ENCODE measurements at regions not wholly inside any gene's neighbourhood (a gene's known extent, or its start where the extent isn't known, plus 50 kb on each side); places are given as distances from the start of the nearest gene placed in this dataset.
"Not testable (repeated sequence)": the region's sequence is repeated elsewhere in the genome, so short reads cannot be mapped to it uniquely, and the experiment has no call there.

GRCh38 chr2:82239176-82239575 is 1934.6 kb upstream of the LRRTM1 start:
- DNase-seq (ENCODE audit: low read depth in 2 of 2): no peak

- DNase-seq (ENCODE audit: low read depth in 2 of 2): no peak
These were observed 1933.6 kb upstream of the LRRTM1 start for GRCh38 chr2:82237994-82238662.

DNA sequence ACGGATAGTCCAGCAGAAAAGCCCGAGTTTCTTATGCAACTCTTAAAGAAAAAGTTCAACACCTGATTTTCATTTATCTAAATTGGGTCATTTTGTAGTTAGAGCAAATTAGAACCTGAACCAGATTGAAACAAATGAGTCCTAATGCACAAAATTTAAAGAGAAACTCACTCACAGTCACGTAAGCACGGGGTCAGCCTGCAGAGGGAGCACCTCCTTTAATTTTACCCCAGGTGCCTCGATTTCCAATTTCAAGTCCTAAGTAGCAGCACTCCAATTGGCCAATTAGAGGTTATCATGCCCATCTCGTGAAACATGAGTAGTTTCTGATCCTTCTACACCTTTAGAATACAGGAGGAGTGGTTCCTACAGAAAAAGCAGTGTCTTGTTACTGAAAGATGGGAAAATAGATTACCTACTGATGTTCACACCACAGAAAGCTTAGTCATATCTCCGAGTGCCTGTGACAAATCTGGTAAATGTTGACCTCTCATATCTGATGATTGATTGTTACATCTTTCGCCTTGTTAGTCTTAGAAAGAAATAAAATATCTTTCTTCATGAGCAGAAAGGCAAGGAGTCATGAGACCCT is 1929.8 kb upstream of the LRRTM1 start:
- no peak for DNase-seq (ENCODE audit: low read depth in 2 of 2)

DNA sequence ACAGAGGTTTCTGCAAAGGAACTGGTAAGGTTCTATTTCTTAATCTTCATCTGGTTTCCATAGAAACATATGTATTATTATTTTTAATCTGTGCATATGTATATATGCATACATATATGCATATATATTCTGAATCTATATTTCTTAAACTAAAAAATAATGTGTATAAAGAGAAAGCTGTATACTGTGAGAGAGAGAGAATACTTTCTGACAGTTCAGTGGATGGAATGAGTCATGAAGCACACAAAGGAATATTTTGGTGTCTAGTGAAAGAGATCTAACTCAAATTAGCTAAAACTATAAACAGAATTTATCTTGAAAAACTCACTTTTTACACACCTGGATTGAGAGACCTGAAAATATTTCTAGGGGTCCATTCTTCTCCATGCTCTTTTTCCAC is 1929.3 kb upstream of the LRRTM1 start:
- DNase-seq (ENCODE audit: low read depth in 2 of 2): no peak

- no peak for DNase-seq (ENCODE audit: low read depth in 2 of 2)
These were observed 1925.9 kb upstream of the LRRTM1 start for GRCh38 chr2:82230406-82230805.

DNA sequence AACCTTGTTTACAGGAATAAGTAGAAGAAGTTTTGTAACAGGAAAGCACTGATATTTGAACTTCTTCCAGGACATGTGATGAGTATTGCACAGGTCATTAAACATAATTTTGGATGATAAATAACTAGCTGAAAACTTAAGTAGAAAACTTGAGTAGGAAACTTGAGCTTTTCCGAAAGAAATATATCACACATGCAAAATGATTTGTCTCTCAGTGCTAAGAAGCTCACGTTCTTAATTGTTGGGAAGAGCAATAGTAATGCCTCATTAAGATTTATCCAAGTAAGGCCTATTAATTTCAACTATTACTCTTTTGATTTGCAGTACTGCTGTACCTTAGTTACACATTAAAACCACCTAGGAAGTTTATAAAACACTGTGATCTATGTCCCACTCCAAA is 1921.9 kb upstream of the LRRTM1 start:
- DNase-seq (ENCODE audit: low read depth in 2 of 2): no peak

DNA sequence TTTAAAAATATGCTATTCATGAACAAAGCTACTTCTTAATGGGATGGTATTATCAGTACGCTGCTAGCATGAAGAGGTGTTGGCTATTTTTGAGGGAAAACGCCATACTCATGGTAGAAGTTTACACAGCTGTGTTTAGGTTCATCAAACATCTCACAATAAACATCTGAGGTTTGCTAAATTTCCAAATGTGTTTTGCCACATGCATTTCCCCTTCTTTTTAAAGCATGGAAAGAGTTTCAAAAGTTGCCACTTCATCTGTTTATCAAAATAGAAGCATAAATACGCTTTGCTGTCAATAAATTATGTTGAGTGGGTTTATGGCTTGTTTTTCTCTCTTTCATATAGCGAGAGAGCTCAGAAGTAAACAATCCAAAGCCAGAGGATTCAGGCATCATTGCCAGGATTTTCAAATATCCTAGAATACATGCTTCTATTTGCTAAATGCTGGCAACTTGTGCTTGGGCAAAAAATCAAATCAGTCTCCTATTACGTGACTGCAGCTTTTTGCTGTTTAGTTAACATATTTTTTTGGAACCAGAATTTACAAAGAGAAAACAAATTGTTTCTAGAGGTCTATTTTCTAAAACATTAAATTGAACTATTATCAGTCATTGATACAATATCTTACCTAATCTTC is 1919.9 kb upstream of the LRRTM1 start:
- DNase-seq (ENCODE audit: low read depth in 2 of 2): no peak

DNA sequence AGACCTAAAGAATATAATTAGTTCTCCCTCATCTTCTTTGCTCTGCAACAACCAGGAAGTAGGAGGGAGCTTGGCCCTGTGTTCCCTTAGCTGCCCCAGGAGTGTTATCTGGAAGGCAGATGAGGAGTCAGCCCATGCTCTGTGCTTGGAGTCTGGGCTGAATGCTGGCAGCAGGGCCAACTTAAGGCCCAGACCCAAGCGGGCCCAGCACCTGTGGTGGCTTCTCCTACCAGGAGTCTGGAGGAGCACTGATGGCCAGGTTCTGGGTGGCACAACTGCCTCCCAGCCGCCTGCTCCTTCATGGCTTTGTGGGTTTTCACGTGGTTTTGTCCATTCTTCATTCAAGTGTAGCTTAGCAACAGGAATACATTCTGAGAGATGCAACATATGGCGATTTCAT is 1910.7 kb upstream of the LRRTM1 start:
- DNase-seq (ENCODE audit: low read depth in 2 of 2): no peak

DNA sequence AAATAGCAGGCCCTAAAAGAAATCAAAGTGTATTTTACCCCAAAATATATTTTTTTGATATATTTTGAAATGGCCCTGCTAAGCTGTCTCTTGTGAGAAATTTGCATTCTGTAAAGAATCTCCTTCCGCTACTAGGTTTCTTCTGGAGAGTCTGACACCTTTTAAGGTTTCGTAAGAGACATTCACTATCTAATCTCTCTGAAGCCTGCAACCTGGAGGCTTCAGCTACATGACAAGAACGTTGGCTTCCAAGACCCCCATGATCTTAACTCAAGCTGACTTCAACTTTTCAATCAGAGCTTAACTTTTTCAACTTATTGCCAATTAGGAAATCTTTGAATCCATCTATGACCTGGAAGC is 1894.9 kb upstream of the LRRTM1 start:
- DNase-seq (ENCODE audit: low read depth in 2 of 2): no peak

DNA sequence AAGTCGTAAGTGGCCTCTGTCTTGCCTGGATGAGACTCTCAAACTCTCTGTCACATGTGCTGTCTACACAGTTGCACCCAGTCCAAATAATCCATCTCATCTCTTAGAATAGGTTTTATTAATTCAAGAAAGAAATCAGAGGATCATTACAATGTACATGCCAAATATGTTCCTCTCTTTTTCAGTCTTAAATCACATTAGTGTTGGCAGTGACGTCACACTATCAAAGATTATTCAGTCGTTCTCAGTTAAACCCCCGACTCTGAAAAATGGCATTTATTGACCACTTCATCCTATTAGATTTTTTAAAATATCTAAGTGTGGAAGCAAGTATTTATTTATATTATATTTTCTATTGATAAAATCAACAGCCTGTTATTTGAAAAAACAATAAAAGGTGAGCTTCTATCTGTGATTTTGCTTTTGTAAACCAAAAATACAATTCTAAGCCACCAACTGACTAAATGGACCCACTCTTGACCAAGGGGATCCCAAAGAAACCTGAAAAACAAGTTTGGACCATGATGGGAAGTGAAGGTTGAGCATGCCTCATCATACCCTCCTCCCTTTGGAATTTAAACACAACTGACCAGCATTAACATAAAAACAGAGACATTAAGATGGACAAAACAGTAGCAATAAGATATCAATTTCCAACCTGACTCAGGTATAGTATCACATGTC is 1894.4 kb upstream of the LRRTM1 start:
- no peak for DNase-seq (ENCODE audit: low read depth in 2 of 2)

DNA sequence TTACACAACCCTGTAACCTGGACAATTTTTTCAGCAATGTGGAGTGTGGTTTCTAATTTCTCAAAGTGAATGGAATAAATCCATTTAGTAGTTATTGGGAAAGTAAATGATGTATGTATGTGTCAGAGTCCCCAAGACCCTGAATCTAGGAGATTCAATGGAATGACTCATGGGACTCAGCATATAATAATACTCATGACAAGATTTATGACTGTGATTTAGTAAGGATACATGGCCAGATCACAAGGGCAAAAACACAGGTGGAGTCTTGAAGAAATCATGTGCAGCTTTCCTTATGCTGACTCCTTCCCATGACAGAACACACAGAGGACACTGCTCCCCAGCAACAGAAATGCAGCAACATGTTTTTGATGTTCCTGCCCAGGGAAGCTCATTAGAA is 1877.7 kb upstream of the LRRTM1 start:
- no peak for DNase-seq (ENCODE audit: low read depth in 2 of 2)

GRCh38 chr2:82175210-82175609 is 1870.7 kb upstream of the LRRTM1 start:
- not testable (repeated sequence) for DNase-seq (ENCODE audit: low read depth in 2 of 2)

DNA sequence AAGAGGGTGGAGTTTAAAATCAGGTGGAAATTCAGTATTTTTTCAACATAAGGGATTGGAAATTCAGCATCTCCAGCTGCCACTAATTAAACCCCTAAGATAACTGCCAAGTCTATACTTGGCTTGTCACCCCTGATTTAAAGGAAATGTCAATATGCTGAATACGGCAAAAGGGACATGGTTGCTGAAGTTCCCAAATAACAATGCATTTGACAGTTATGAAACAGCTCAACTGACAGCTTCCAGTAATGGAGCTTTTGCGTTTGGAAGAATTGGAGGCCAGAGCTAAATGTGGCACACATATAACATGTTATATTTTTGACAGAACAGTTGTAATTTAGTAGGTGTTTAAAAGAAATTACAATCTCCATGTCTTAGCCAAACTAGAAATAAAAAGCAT is 1867.9 kb upstream of the LRRTM1 start:
- DNase-seq (ENCODE audit: low read depth in 2 of 2): no peak

DNA sequence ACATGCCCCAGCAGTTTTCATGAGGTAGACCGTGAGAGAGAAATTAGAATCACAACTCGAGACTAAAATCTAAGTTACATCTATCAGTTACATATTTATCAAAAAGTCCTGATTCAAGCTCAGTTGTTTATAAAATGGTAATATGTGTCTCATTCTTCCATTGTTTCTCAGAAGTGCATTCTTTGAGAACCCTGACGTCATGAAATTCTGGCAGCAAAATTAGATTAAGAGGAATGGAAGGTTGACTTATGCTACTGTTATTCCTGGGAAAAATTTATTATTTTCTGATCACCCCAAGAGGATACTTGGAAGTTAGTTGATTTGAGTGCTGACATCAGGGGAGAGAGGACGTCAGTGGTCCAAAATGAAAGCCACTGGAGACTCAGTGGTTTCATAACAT is 1864.8 kb upstream of the LRRTM1 start:
- DNase-seq (ENCODE audit: low read depth in 2 of 2): no peak

DNA sequence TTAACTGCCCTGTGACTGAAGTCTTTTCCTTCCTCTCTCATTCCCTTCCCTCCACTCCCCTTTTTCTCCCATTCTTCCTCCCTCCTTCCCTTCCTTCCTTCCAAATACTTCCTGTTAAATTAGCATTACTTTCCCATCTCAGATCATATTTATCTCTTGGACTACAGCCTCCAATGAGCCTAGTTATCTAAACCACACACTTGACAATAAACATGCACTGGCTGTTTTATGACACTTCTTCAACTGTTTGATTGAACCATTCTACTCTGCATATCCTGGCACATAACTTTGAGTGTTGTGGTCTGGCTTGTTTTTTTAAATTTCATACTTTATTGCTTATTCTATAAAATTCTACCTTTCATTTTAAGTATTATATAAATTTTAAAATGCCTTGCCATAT is 1860.8 kb upstream of the LRRTM1 start:
- DNase-seq (ENCODE audit: low read depth in 2 of 2): no peak

- no peak for DNase-seq (ENCODE audit: low read depth in 2 of 2)
These were observed 1853.6 kb upstream of the LRRTM1 start for GRCh38 chr2:82158150-82158549.

- DNase-seq (ENCODE audit: low read depth in 2 of 2): no peak
These were observed 1850.9 kb upstream of the LRRTM1 start for GRCh38 chr2:82155469-82155868.

DNA sequence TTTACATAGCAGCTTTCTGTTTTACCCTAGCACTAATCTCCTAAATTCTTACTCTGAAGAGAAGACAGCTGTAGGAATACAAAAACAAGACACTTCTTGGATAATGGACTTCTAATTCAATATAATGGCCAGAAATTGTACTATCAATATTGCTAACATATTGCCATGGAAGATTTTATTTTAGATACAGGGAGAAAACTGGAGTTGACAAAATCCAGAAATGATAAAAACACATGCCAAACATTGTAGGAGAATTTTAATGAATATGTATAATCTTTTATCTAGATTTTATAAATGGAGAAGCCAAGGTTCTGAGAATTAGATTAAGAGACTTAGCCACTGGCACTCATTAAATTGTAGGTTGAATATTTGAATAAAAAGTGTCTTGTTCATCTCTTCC is 1838.8 kb upstream of the LRRTM1 start:
- no peak for DNase-seq (ENCODE audit: low read depth in 2 of 2)

DNA sequence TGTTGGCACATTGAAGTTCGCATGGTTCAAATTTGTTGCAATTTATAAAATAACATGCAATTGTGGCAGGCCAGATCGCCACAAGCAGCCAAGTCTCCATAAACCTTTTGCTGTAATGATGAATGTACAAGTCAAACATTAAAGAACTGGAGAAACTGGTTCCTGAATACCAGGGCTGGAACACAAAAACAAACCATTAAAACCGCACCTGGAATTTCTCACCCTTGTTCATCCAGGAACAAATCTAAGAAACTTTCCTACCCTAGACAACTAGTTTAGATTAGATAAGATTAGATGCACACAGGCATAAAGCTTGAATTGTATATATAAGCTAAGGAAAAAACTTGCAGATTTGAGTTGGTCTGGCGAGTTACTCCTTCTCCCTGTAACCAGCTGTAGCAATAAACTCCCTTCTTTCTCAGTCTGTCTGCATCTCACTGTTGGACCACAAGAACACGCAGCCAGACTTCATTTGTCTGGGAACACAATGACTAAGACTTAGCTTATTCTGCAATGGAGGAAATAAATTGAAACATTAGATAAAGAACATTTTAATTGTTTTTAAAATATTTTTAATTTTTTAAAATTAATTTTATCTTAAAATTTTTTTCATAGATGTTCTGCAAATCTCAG is 1835.5 kb upstream of the LRRTM1 start:
- DNase-seq (ENCODE audit: low read depth in 2 of 2): no peak

- no peak for DNase-seq (ENCODE audit: low read depth in 2 of 2)
These were observed 1832.9 kb upstream of the LRRTM1 start for GRCh38 chr2:82137441-82137840.

DNA sequence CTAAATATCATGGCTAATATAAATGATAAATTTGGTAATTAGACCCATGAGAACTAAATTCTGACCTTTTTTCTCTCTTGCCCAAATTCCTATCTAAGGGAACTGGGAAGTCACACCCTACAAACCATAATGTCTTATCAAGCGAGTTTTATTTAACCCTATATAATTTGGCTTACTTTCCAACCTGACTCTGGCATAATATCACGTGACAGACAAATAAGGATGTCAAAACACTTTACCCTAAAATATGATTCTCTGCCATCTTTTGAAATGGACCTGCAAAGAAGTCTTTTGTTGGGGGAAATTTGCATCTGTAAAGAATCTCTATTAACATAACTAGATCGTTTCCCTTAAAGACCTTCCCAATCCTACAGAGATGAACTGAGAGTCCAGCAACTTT is 1823.5 kb upstream of the LRRTM1 start:
- DNase-seq (ENCODE audit: low read depth in 2 of 2): no peak

DNA sequence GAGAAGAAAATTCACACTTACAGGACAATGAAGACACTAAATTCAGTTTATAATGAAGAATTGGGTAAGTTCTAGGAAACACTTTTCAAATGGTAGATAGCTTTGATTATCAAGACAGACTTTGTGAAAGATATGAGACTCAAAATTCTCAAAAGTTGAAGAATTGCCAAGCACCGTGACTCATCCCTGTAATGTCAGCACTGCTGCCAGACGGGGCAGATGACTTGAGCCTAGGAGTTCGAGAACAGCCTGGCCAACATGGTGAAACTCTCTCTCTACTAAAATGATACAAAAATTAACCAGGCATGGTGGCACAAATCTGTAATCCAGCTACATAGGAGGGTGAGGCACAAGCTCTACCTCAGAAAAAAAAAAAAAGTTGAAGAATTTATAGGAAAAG is 1820.1 kb upstream of the LRRTM1 start:
- no peak for DNase-seq (ENCODE audit: low read depth in 2 of 2)

DNA sequence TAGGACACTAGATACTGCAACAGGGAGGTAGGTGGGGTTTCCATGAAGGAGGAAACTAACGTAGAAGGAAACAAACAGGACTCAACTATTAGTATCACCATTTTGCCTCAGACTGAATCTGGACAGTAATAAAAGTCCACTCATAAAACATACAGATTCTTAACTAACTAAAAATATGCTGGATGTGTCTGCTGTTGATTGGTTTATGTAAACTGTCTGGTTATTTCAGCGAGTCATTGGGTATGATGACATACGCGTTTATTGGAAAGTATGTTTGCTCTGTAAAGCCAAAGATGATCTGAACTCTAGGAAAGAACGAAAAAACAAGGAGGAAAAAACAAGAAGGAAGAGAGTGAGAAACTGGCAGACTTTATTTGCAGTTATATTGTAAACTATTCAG is 1816.1 kb upstream of the LRRTM1 start:
- no peak for DNase-seq (ENCODE audit: low read depth in 2 of 2)
